ENCODE measurements at regions not wholly inside any gene's neighbourhood (a gene's known extent, or its start where the extent isn't known, plus 50 kb on each side); places are given as distances from the start of the nearest gene placed in this dataset.

DNA sequence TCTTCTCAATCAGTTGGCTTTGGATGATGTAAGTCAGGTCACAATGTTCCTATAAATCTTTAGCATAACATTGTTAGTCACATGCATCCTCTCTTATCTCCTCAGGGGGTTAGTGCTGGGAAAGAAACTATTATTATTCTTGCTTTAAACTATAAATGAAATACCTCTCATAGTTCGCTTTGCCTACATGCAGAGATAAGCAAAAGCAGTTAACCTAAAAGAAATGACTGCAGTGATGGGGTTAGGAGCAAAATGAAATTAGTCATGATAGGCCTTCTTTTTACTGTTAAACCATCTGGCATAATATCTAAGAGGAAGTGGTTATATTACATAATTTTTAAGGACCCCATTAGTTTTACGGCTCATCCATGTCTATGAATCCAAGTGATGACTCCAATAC, 91.7 kb upstream of the IGSF10 start:
- no peak for TF ChIP-seq POLR2A (IDR thresholded peaks at IDR 0.05)
- TF ChIP-seq, protein P1, sequence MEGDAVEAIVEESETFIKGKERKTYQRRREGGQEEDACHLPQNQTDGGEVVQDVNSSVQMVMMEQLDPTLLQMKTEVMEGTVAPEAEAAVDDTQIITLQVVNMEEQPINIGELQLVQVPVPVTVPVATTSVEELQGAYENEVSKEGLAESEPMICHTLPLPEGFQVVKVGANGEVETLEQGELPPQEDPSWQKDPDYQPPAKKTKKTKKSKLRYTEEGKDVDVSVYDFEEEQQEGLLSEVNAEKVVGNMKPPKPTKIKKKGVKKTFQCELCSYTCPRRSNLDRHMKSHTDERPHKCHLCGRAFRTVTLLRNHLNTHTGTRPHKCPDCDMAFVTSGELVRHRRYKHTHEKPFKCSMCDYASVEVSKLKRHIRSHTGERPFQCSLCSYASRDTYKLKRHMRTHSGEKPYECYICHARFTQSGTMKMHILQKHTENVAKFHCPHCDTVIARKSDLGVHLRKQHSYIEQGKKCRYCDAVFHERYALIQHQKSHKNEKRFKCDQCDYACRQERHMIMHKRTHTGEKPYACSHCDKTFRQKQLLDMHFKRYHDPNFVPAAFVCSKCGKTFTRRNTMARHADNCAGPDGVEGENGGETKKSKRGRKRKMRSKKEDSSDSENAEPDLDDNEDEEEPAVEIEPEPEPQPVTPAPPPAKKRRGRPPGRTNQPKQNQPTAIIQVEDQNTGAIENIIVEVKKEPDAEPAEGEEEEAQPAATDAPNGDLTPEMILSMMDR (IDR thresholded peaks at IDR 0.05) = no peak
